SH-SY5Y (cell line): ENCODE measurements at regions not wholly inside any gene's neighbourhood (a gene's known extent, or its start where the extent isn't known, plus 50 kb on each side); places are given as distances from the start of the nearest gene placed in this dataset.

Source experiments
- GATA2 ChIP-seq: IDR thresholded peaks from 2 replicates; pipeline ENCODE4 v1.6.1; 2011; ENCODE audit warnings: mild to moderate bottlenecking, low read depth, low read length
- GATA3 ChIP-seq: IDR thresholded peaks from 2 replicates; pipeline ENCODE4 v1.6.1; 2011; ENCODE audit warnings: low read depth, mild to moderate bottlenecking, low read length, moderate library complexity

GRCh38 chr10:128701837-128702236 lies 575.6 kb upstream of the MKI67 start:
- TF ChIP-seq GATA2 (no peak), GATA3 (no peak)
